ENCODE measurements at regions not wholly inside any gene's neighbourhood (a gene's known extent, or its start where the extent isn't known, plus 50 kb on each side); places are given as distances from the start of the nearest gene placed in this dataset.

GRCh38 chr12:69026336-69026735, 93.4 kb upstream of the CPM start:
- no peak for DNase-seq
- TF ChIP-seq, protein P1, sequence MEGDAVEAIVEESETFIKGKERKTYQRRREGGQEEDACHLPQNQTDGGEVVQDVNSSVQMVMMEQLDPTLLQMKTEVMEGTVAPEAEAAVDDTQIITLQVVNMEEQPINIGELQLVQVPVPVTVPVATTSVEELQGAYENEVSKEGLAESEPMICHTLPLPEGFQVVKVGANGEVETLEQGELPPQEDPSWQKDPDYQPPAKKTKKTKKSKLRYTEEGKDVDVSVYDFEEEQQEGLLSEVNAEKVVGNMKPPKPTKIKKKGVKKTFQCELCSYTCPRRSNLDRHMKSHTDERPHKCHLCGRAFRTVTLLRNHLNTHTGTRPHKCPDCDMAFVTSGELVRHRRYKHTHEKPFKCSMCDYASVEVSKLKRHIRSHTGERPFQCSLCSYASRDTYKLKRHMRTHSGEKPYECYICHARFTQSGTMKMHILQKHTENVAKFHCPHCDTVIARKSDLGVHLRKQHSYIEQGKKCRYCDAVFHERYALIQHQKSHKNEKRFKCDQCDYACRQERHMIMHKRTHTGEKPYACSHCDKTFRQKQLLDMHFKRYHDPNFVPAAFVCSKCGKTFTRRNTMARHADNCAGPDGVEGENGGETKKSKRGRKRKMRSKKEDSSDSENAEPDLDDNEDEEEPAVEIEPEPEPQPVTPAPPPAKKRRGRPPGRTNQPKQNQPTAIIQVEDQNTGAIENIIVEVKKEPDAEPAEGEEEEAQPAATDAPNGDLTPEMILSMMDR (IDR thresholded peaks at IDR 0.05) = no peak
- Mint-ChIP-seq H3K9me3 (no peaks in the 10 kb centered on the region), H3K4me3 (no peak overlapping the region), H3K27me3 (peaks cover 23% of the 10 kb centered on the region), H3K27ac (no peak overlapping the region), H3K36me3 (ENCODE audit: low read depth) (no peaks in the 10 kb centered on the region), H3K4me1 (ENCODE audit: low read depth) (no peaks in the 10 kb centered on the region)
- intact Hi-C loops (cut with micrococcal nuclease) = no loop called here
- no peak for ATAC-seq
- CTCF ChIA-PET = no interaction called here
- POLR2A ChIA-PET = no interaction called here

DNA sequence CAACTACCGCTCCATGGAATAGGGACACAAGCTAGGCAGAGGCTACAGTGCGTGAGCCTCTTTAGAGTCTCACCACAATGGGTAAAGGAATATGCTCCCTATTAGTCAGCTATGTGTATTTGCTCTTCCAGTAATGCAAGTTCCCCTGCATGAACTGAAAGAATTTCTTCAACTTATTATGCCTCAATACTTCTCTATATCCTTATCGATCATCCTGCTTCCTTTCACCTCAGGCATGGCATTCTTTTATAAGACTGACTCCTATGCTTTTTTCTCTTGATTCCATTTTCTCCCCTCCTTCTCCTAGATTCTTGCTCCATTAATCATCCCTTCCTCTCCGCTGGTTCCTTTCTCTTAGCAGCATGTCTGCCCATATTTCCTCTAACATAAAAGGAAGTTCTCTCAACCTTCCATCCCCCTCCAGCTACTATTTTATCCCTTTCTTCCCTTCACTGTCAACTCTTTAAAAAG, 94.5 kb upstream of the CPM start:
- Mint-ChIP-seq H3K36me3 (ENCODE audit: low read depth) (no peaks in the 10 kb centered on the region), H3K4me1 (ENCODE audit: low read depth) (no peaks in the 10 kb centered on the region), H3K9me3 (no peaks in the 10 kb centered on the region), H3K27me3 (peaks cover 23% of the 10 kb centered on the region), H3K27ac (no peak overlapping the region), H3K4me3 (no peak overlapping the region)
- TF ChIP-seq, protein P1 (IDR thresholded peaks at IDR 0.05) = no peak
- DNase-seq = no peak
- no peak for ATAC-seq
- CTCF ChIA-PET = no interaction called here
- POLR2A ChIA-PET = interaction anchor here (0.8 kb wide), 1 partner anchor 453 kb away, joined by 3 read pairs; no protein-coding TSS in a partner anchor
- intact Hi-C loops (cut with micrococcal nuclease) = no loop called here

GRCh38 chr12:69028941-69029729, 96.2 kb upstream of the CPM start:
- no peak overlapping the region for H3K4me3 Mint-ChIP-seq
- no peaks in the 10 kb centered on the region for H3K36me3 Mint-ChIP-seq (ENCODE audit: low read depth)
- no peak for ATAC-seq
- no peaks in the 10 kb centered on the region for H3K4me1 Mint-ChIP-seq (ENCODE audit: low read depth)
- no peak overlapping the region for H3K27ac Mint-ChIP-seq
- intact Hi-C loops (cut with micrococcal nuclease) = no loop called here
- ChIA-PET POLR2A (no interaction called here), CTCF (interaction anchor here (1.3 kb wide), 1 partner anchor 11 kb away, joined by 4 read pairs; no protein-coding TSS in a partner anchor)
- H3K9me3 Mint-ChIP-seq = no peaks in the 10 kb centered on the region
- DNase-seq = no peak
- TF ChIP-seq, protein P1 (IDR thresholded peaks at IDR 0.05) = no peak
- peaks cover 24% of the 10 kb centered on the region for H3K27me3 Mint-ChIP-seq

DNA sequence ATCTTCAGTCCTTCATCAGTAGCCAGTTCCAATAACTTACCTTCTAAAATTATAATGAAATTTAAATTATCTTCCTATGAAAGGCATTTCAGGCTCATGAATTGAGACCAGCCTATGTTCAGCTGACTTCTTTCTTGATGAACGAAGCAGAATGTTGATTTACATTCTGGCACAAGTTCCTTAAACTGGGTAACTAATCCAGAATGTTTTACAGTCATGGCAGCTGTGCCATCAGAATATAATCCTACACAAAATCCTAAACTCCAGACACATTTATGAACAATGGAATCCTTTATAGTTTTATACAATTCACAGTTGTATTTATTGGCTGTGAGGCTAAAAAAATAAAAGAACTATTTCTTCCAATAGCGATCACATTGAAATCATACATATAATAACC, 97.3 kb upstream of the CPM start:
- TF ChIP-seq, protein P1 (IDR thresholded peaks at IDR 0.05) = no peak
- Mint-ChIP-seq H3K4me1 (ENCODE audit: low read depth) (no peaks in the 10 kb centered on the region), H3K9me3 (no peaks in the 10 kb centered on the region), H3K27me3 (peaks cover 24% of the 10 kb centered on the region), H3K36me3 (ENCODE audit: low read depth) (no peaks in the 10 kb centered on the region), H3K4me3 (no peak overlapping the region), H3K27ac (no peak overlapping the region)
- CTCF ChIA-PET = no interaction called here
- DNase-seq (no peak), ATAC-seq (no peak)
- POLR2A ChIA-PET = no interaction called here
- intact Hi-C loops (cut with micrococcal nuclease) = no loop called here

GRCh38 chr12:69036533-69036932, 103.6 kb upstream of the CPM start:
- POLR2A ChIA-PET = no interaction called here
- no peaks in the 10 kb centered on the region for H3K36me3 Mint-ChIP-seq (ENCODE audit: low read depth)

More at GRCh38 chr12:69036533-69036932, 103.6 kb upstream of the CPM start:
- CTCF ChIA-PET = interaction anchor here (1.3 kb wide), 1 partner anchor 19 kb away, joined by 3 read pairs; no protein-coding TSS in a partner anchor
- intact Hi-C loops (cut with micrococcal nuclease) = no loop called here
- DNase-seq = no peak
- no peak overlapping the region for H3K4me3 Mint-ChIP-seq
- H3K9me3 Mint-ChIP-seq = no peaks in the 10 kb centered on the region
- no peaks in the 10 kb centered on the region for H3K4me1 Mint-ChIP-seq (ENCODE audit: low read depth)
- H3K27me3 Mint-ChIP-seq = peaks cover 10% of the 10 kb centered on the region
- H3K27ac Mint-ChIP-seq = no peak overlapping the region
- TF ChIP-seq, protein P1 (IDR thresholded peaks at IDR 0.05) = no peak
- no peak for ATAC-seq
